IgD-negative memory B cell (primary cell): ENCODE measurements at regions not wholly inside any gene's neighbourhood (a gene's known extent, or its start where the extent isn't known, plus 50 kb on each side); places are given as distances from the start of the nearest gene placed in this dataset.

Experiments
- H3K27ac Mint-ChIP-seq, 3 donors: one replicate each; pipeline ENCODE4 v1.8.0; 2020 to 2022; ENCODE audit warnings: mild to moderate bottlenecking in 3 of 3, mixed read lengths in 3 of 3, moderate library complexity in 1 of 3
- H3K27me3 Mint-ChIP-seq: one replicate; pipeline ENCODE4 v1.8.0; 2021; ENCODE audit warnings: mixed read lengths
- H3K36me3 Mint-ChIP-seq: one replicate; pipeline ENCODE4 v1.8.0; 2020; ENCODE audit warnings: mild to moderate bottlenecking, mixed read lengths
- H3K4me1 Mint-ChIP-seq, 3 donors: one replicate each; pipeline ENCODE4 v1.8.0; 2020 to 2022; ENCODE audit warnings: mixed read lengths in 3 of 3, mild to moderate bottlenecking in 1 of 3
- H3K4me3 Mint-ChIP-seq, 4 donors: one replicate each; pipeline ENCODE4 v1.8.0; 2020 to 2022; ENCODE audit warnings: mild to moderate bottlenecking in 4 of 4, mixed read lengths in 4 of 4, moderate library complexity in 3 of 4
- H3K9me3 Mint-ChIP-seq, 3 donors: one replicate each; pipeline ENCODE4 v1.8.0; 2020 to 2021; ENCODE audit warnings: mixed read lengths in 3 of 3, mild to moderate bottlenecking in 1 of 3

DNA sequence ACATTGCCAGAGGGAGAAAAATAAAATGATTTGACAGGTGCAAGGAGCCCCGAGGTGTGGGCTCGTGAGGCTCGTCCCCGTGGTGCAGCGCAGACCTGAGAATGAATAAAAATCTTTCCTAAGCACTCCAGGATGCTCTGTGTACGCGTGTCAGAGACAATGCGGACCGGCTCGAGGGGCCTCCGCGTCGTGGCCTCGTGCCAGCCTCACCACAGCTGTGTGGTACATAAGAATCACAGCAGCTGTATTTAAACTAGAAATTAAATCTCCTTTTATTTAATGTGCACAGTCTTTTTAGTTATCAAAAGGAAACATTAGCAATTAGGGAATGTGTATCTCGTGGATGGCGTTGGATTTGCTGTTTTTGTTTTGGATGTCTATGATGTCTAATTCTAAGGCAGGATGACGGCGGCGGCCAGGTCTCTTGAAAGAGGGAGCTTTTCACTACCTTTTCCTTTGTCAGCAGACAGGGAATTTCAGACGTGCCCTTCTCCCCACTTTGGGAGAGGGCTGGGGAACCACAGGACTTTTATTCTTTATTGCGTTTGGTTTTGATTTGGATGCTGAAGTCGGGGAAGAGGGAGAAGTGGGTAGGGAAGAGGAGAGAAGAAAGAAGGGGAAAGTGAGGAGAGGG lies 365.3 kb upstream of the SHH start:
- H3K27me3 Mint-ChIP-seq, result peaks cover 4% of the 10 kb centered on the region
- H3K9me3 Mint-ChIP-seq, result peaks cover 0 to 3% (median 0%) of the 10 kb centered on the region in 3 donors

DNA sequence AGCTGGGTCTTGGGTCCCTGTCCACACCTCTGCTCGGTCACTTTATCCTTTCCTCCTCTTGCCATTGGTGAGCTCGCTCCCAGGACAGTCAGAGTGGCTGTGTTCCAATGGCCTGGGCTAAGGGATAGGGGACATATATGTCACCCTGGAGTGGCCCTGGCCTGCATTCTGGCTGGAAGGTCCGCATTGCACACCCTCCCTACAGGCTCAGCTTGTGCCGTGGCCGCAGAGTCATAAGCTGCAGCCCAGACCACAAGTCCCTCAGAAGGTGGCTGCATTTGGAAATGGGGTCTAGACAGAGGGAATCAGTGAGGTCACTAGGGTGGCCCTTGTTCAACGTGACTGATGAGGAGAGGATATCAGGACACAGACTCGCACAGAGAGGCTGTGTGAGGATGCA lies 363.8 kb upstream of the SHH start:
- Mint-ChIP-seq H3K36me3 (no peaks in the 10 kb centered on the region), H3K27ac (no peak overlapping the region), H3K4me3 (no peak overlapping the region), H3K4me1 (no peaks in the 10 kb centered on the region), H3K27me3 (peaks cover 5% of the 10 kb centered on the region), H3K9me3 (peaks cover 0 to 3% (median 0%) of the 10 kb centered on the region in 3 donors)

More for the DNA sequence above, 365.3 kb upstream of the SHH start:
- Mint-ChIP-seq H3K36me3 (no peaks in the 10 kb centered on the region), H3K27ac (no peak overlapping the region), H3K4me3 (no peak overlapping the region), H3K4me1 (no peaks in the 10 kb centered on the region)

DNA sequence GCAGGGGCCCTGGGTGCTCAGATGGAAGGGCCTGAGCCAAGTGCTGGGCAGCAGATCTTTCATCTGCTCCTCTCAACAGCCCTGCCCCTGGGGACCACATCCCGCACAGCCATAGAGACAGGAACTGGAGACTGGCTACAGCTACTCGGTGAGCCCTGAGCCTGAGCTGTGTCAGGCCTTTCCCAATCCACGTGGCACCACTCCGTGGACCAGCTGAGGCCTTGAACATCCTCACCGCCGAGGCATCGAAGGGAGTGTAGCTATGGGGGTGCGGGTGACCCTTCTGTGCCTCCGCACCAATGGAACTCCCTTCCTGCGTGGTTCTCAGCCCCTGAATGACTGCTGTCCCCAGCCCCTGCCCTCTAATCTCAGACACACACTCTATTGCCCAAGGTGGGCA lies 362.7 kb upstream of the SHH start:
- H3K4me1 Mint-ChIP-seq, result no peaks in the 10 kb centered on the region
- peaks cover 0 to 3% (median 0%) of the 10 kb centered on the region in 3 donors for H3K9me3 Mint-ChIP-seq
- H3K36me3 Mint-ChIP-seq, result no peaks in the 10 kb centered on the region
- H3K4me3 Mint-ChIP-seq, result no peak overlapping the region
- H3K27me3 Mint-ChIP-seq, result peaks cover 5% of the 10 kb centered on the region
- no peak overlapping the region for H3K27ac Mint-ChIP-seq

DNA sequence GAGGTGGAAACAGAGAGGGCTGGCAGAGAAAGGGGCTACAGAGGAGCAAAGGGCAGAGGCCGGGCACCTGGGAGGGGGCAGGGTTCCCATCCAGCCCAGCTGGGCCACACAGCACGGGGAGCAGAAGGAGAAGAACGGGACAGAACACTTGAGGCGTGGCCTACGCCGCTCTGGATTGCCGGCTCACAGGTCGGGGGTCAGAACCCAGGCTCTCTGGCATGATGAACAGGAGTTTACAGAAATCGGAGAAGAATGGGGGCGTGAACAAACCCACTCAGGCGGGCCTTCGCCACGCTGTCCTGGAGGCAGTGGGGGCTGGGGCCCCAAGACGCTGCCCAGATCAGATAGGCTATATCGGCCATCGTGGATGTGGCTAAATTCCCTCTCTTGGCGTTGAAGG lies 362.2 kb upstream of the SHH start:
- no peaks in the 10 kb centered on the region for H3K4me1 Mint-ChIP-seq
- H3K27me3 Mint-ChIP-seq, result peaks cover 5% of the 10 kb centered on the region
- H3K27ac Mint-ChIP-seq, result no peak overlapping the region
- H3K36me3 Mint-ChIP-seq, result no peaks in the 10 kb centered on the region
- H3K4me3 Mint-ChIP-seq, result no peak overlapping the region
- H3K9me3 Mint-ChIP-seq, result peaks cover 0 to 3% (median 0%) of the 10 kb centered on the region in 3 donors

DNA sequence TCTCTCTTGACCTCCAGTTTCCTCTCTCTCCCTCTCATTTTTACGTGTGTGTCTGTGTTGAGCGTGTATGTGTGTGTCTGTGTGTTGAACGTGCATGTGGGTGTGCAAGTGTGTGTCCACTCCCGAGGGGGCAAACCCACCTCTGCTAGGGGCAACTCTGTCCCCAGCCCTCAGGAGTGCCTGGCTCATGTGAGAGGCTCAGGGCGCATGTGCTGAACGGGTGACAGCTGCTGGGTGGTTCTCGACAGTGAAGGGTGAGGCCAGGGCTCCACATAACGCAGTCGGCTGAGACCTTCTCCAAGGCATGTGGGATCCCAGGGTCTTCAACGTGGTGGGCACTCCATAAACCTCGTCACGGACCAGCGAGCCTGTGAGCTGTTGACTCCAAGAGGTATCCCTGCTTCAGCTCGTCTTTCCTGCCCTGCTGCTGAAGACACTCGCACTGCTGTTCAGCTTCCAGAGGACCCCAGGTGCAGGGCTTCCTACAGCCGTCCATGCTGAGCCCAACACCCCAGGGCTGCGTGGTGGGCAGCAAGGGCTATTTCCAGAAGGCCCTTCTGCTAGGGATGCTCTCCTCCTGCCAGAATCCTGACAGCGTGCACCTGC lies 361.6 kb upstream of the SHH start:
- Mint-ChIP-seq H3K9me3 (peaks cover 0 to 3% (median 0%) of the 10 kb centered on the region in 3 donors), H3K27ac (no peak overlapping the region), H3K36me3 (no peaks in the 10 kb centered on the region), H3K27me3 (peaks cover 5% of the 10 kb centered on the region), H3K4me1 (no peaks in the 10 kb centered on the region), H3K4me3 (no peak overlapping the region)

DNA sequence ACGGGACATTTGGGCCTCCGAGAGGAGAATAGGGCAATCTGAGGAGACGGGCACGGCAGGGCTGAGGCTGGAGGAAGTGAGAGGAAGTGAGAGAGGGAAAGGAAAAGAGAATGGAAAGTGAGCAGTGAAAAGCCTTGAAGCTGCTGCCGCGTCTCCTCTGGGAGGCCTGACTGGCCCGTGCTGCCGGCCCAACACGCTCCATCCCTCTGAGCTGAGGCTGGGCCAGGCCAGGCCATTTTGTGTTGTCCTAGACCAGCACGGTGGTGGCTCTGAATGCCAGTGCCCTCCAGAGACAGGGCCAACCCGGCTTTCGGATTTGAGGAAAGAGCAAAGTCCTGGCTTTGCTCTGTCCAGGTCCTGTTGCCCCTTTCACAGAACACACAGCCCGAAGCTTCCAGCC lies 361.1 kb upstream of the SHH start:
- no peak overlapping the region for H3K27ac Mint-ChIP-seq
- H3K9me3 Mint-ChIP-seq, result peaks cover 0 to 3% (median 0%) of the 10 kb centered on the region in 3 donors
- H3K36me3 Mint-ChIP-seq, result no peaks in the 10 kb centered on the region
- H3K4me1 Mint-ChIP-seq, result no peaks in the 10 kb centered on the region
- no peak overlapping the region for H3K4me3 Mint-ChIP-seq
- H3K27me3 Mint-ChIP-seq, result peaks cover 3% of the 10 kb centered on the region

DNA sequence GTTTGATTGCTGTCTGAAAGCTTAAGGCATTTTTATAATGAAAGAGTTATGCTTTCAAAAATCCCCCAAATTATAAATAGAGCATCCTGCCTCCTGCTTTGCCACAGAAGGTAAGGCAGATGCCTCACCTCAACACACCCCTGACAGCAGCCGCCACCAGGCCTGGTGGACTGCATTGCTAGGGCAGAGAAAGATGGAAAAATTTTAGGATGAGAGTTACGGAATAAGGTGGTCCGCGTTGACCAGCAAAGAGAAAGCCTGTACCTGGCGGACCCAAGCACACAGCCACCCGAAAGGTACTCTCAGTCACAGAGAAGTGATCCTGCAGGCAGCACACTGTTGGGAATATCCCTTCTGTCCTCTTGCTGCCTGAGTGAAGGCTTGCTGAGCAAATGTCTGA lies 360.4 kb upstream of the SHH start:
- no peak overlapping the region for H3K27ac Mint-ChIP-seq
- no peaks in the 10 kb centered on the region for H3K36me3 Mint-ChIP-seq
- no peak overlapping the region for H3K4me3 Mint-ChIP-seq
- peaks cover 3% of the 10 kb centered on the region for H3K27me3 Mint-ChIP-seq
- H3K4me1 Mint-ChIP-seq, result no peaks in the 10 kb centered on the region
- peaks cover 0 to 3% (median 0%) of the 10 kb centered on the region in 3 donors for H3K9me3 Mint-ChIP-seq

DNA sequence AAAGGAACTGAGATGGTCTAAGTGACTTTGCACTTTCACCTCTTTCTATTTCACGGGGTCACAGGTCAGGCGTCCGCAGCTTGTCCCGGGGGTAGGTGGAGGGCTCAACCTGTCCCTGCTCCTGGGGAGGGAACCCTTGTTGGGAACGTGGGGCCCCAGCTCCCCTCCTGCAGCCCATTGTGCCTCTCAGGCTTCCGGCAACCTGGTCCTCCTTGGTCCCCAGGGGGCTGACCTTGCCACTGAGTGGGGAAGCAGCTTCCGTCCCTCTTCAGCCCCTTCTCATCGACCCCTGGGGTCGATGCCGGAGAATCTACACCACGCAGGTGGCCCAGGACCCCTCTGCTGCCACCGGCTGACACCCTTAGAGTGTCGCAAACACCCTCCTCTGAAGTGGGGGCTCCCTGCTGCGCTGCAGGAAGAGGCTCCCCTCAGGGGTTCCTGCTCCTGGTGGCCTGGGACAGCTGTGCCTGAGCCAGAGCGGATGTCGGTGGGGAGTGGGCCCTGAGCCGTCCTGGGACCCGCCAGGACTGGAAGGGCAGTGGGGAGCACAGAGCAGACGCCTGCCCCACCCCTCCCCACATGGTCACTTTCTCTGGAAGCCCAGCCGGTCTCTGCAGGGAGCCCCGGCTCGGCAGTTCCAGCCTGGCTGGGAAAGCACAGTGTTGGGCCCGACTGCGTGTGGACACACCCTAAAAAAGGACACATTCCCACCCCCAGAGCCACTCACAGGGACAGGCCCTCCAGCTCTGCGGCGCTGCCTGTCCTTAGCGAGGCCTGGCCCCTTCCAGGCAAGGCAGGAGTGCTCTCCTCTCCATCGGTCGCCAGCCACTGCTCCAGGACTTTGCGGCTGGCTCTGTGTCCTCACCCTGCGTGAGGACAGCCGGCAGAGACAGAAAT lies 357.5 kb upstream of the SHH start:
- Mint-ChIP-seq H3K4me1 (no peaks in the 10 kb centered on the region), H3K27me3 (peaks cover 3% of the 10 kb centered on the region), H3K27ac (no peak overlapping the region), H3K4me3 (no peak overlapping the region), H3K36me3 (no peaks in the 10 kb centered on the region), H3K9me3 (peaks cover 0 to 3% (median 0%) of the 10 kb centered on the region in 3 donors)

DNA sequence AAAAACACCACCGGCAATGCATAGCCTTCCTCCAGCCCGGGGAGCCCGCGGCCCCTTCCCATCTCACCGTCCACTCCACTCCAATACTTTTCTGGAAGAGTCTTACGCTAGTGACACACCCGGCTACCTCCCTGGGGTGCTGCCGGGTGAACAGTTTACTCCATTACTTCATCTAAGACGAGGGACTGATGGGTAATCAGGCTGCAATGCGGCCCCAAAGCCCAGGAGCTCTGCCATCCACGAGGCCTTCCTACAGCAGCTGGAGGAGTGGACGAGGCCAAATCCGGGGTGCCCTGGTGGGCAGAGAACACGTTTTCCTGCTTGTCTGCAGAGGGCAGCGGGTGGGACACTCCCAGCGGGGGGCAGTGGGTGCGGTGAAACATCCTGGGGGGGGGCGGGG lies 356.2 kb upstream of the SHH start:
- no peaks in the 10 kb centered on the region for H3K4me1 Mint-ChIP-seq
- peaks cover 3% of the 10 kb centered on the region for H3K27me3 Mint-ChIP-seq
- H3K4me3 Mint-ChIP-seq, result no peak overlapping the region
- peaks cover 0 to 3% (median 0%) of the 10 kb centered on the region in 3 donors for H3K9me3 Mint-ChIP-seq
- no peaks in the 10 kb centered on the region for H3K36me3 Mint-ChIP-seq
- no peak overlapping the region for H3K27ac Mint-ChIP-seq

DNA sequence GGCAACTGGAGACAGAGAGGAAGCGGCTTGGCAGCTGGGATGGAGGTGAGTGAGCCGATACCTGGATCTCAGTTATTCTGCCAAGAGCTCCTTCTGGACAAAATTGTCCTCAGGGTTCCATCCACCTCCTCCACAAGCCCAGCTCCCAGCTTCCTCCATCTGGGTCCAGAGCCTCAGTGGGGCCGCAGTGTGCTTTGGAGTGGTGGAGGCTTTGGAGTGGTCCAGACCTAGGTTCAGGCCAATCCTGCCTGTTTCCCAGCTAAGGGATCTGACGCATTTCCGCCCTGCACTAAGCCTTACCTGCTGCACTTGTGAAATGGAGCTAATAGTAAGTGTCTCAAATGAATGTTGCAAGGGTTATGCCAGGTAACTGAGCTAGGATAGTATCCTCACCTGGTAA lies 355.7 kb upstream of the SHH start:
- peaks cover 3% of the 10 kb centered on the region for H3K27me3 Mint-ChIP-seq
- H3K36me3 Mint-ChIP-seq, result no peaks in the 10 kb centered on the region
- H3K9me3 Mint-ChIP-seq, result peaks cover 0 to 1% (median 0%) of the 10 kb centered on the region in 3 donors
- no peaks in the 10 kb centered on the region for H3K4me1 Mint-ChIP-seq
- no peak overlapping the region for H3K4me3 Mint-ChIP-seq
- no peak overlapping the region for H3K27ac Mint-ChIP-seq

DNA sequence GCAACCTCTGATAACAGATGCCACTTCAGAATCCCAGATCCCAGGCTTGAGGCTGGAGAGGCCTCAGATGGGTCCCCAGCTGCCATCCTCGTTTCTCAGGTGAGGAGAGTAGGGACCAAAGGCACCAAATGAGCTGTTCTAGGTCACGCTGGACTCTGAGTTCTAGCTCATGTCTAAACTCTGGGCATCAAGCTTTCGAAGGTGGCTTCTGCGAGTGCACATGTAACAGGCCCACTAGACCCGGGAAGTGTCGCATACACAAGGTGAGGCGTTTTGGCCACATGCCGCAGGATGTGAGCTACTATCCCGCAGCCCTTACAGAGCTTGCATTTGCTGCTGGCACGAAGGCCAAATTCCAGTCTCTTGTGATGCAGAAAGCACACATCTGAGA lies 355.1 kb upstream of the SHH start:
- Mint-ChIP-seq H3K36me3 (no peaks in the 10 kb centered on the region), H3K4me3 (no peak overlapping the region), H3K27me3 (no peaks in the 10 kb centered on the region), H3K9me3 (no peaks in the 10 kb centered on the region), H3K4me1 (no peaks in the 10 kb centered on the region), H3K27ac (no peak overlapping the region)

DNA sequence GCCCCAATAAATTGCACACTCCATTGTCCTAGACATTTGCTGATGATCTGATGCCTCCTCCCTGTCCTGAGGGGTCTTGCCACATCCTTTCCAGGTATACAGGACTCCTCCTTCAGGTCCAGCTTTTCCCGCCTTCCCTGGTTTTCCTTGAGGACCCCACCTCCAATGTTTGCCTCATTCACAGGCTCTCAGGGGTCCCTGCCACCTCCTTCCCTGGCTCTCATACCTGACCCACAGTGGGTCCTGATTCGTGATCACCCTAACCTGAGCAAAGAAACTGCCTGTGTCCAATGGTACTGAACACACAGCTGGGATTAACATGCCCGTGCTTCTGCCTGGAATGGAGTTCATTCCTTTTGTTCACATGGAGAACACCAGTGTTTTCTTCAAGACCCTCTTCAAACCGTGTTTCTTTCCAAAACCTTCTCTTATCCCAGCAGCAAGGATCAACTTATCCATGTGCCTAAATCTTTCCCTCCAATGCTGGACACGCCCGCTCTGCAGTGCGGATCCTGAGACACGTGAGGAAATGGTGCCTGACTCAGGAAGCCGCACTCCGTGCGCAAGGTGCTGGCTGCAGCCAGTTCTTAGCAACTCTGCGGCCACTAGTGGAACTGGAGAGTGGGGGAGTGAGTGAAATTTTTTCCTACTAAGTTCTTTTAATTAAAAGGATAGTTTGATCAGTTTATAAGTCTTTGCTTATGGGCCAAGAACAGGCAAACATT lies 354.6 kb upstream of the SHH start:
- H3K9me3 Mint-ChIP-seq, result no peaks in the 10 kb centered on the region
- H3K27ac Mint-ChIP-seq, result no peak overlapping the region
- no peaks in the 10 kb centered on the region for H3K4me1 Mint-ChIP-seq
- no peaks in the 10 kb centered on the region for H3K27me3 Mint-ChIP-seq
- no peaks in the 10 kb centered on the region for H3K36me3 Mint-ChIP-seq
- H3K4me3 Mint-ChIP-seq, result no peak overlapping the region

DNA sequence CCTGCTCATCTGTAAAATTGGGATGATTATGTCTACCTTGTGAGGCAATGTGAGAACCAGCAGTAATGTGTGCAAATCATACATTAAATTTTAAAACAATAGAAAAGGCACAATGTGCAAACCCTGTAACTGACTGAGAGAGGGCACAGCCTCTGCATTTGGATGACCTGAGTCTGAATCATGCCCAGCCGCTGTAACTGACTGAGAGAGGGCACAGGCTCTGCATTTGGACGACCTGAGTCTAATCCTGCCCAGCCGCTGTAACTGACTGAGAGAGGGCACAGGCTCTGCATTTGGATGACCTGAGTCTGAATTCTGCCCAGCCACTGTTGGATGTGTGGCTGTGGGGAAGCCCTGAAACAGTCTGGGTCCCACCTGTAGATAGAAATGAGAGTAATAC lies 351.5 kb upstream of the SHH start:
- Mint-ChIP-seq H3K4me3 (no peak overlapping the region), H3K27ac (no peak overlapping the region), H3K36me3 (no peaks in the 10 kb centered on the region), H3K9me3 (peaks cover 0 to 4% (median 0%) of the 10 kb centered on the region in 3 donors), H3K27me3 (no peaks in the 10 kb centered on the region), H3K4me1 (no peaks in the 10 kb centered on the region)

DNA sequence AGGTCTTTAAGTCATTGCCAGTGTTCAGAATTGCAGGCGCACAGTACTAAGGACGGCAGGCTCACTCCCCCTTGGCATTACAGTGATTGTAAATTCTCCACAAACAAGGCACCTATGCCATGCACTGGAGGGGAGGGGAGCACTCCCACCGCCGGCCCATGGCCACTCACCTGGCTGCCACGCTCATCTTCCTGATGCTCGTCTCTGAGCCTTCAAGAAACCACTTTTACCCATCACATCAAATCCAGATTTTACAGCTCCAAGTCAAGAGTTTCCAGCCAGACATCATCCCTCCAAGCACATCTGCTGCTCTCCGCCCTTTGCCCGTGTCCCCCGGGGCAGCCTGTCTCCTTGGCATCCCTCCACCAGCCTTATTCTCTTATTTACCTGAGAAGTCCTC lies 350.2 kb upstream of the SHH start:
- no peaks in the 10 kb centered on the region for H3K4me1 Mint-ChIP-seq
- H3K27me3 Mint-ChIP-seq, result no peaks in the 10 kb centered on the region
- H3K27ac Mint-ChIP-seq, result no peak overlapping the region
- no peak overlapping the region for H3K4me3 Mint-ChIP-seq
- peaks cover 0 to 4% (median 0%) of the 10 kb centered on the region in 3 donors for H3K9me3 Mint-ChIP-seq
- H3K36me3 Mint-ChIP-seq, result no peaks in the 10 kb centered on the region

DNA sequence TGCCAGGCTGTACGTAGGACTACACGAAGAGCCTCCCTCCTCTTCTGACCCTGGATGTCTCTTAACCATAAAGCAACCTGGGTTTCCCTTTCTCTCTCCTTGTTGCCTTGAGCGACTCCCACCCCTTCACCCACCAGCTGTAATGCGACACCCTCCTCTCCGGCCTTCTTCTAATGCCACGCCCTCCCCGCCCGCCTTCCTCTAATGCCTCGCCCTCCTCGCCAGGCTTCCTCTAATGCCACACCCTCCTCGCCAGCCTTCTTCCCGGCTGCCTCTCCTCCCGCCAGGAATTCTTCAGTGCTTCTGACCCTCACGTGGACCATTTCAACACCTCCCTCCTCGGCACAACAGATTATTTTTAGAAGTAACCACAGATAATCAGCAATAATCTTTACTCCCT lies 348.5 kb upstream of the SHH start:
- H3K27me3 Mint-ChIP-seq, result no peaks in the 10 kb centered on the region
- peaks cover 0 to 4% (median 0%) of the 10 kb centered on the region in 3 donors for H3K9me3 Mint-ChIP-seq
- no peak overlapping the region for H3K4me3 Mint-ChIP-seq
- H3K27ac Mint-ChIP-seq, result no peak overlapping the region
- H3K36me3 Mint-ChIP-seq, result peaks cover 2% of the 10 kb centered on the region
- H3K4me1 Mint-ChIP-seq, result peaks cover 0 to 2% (median 0%) of the 10 kb centered on the region in 3 donors
